ENCODE measurements at regions not wholly inside any gene's neighbourhood (a gene's known extent, or its start where the extent isn't known, plus 50 kb on each side); places are given as distances from the start of the nearest gene placed in this dataset.

DNA sequence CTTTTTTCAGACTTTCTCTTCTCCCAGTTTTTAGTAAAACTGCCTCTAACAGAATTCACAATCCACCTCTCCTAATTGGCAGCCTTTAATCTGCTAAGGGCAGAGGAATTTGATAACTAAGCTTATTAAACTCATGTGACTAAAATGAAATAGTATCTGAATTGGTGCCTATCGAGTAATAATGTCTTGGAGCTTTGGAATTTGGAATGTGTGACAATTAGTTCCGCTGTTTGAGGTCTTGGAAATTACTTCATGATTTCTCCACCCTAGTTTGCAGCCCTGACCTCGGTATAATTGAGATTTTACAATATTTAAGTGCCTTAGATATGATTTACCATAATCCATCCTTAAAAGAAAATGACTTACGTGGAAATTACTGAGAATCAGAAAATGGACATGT lies 190.4 kb upstream of the NEBL start:
- DNase-seq (ENCODE audit: low read depth) = no peak

DNA sequence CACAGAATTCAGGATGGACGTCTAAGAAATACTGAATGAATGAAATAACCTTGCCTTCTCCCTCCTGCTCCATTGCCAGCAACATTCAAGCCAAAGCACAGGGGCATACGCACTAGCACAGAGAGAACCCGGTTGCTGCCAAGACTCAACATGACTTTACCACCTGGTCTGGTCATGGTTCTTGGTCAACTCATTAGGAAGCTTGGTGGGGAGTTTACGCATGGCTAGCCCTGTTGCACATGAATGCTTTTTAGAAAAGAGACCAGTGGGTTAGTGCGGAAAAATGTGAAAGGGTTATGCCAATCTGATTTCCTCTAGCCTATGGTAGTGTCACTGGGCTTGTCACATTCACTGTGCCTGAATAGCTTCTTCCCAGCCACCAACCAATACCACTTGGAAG lies 187.6 kb upstream of the NEBL start:
- no peak for DNase-seq (ENCODE audit: low read depth)

DNA sequence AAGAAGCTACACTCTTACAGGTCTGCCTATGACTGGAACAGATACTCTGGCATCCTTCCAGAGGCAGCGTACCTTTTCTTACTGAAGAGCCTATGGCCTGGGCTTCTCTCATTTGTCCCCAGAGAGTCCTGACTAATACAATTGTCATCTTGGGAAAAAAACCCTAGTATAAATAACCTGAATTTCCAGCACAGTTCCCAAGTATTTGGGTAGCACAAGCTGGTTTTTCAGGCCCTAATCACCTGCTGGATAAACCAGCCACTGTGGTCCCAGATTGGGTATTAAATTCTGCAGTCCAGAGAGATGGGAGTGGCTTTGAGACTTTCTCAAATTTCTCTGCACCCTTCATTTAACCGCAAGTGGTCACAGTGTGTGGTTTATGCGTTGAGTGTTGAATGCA lies 186.8 kb upstream of the NEBL start:
- DNase-seq (ENCODE audit: low read depth) = no peak

GRCh38 chr10:21082206-21082605 lies 185.1 kb upstream of the NEBL start:
- DNase-seq (ENCODE audit: low read depth) = no peak

- no peak for DNase-seq (ENCODE audit: low read depth)
These were observed 183.2 kb upstream of the NEBL start for GRCh38 chr10:21080261-21080660.

- no peak for DNase-seq (ENCODE audit: low read depth)
These were observed 182.2 kb upstream of the NEBL start for GRCh38 chr10:21079330-21079658.

- DNase-seq (ENCODE audit: low read depth) = peak; percentile 64
These were observed 181.6 kb upstream of the NEBL start for GRCh38 chr10:21078410-21079329.

- DNase-seq (ENCODE audit: low read depth) = no peak
These were observed 180.6 kb upstream of the NEBL start for GRCh38 chr10:21077681-21078080.

GRCh38 chr10:21076381-21076780 lies 179.3 kb upstream of the NEBL start:
- no peak for DNase-seq (ENCODE audit: low read depth)

DNA sequence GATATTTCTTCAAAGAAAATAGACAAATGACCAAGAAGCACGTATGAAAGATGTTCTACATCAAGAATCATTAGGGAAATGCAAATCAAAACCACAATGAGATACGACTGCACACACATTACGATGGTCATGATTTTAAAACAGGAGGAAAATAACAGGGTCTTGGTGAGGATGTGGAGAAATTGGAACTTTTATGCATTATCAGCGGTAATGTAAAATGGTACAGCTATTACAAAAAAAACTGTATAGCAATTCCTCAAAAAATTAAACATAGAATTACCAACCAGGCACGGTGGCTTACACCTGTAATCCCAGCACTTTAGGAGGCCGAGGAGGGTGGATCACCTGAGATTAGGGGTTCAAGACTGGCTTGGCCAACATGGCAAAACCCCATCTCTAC lies 178.8 kb upstream of the NEBL start:
- DNase-seq (ENCODE audit: low read depth) = no peak

DNA sequence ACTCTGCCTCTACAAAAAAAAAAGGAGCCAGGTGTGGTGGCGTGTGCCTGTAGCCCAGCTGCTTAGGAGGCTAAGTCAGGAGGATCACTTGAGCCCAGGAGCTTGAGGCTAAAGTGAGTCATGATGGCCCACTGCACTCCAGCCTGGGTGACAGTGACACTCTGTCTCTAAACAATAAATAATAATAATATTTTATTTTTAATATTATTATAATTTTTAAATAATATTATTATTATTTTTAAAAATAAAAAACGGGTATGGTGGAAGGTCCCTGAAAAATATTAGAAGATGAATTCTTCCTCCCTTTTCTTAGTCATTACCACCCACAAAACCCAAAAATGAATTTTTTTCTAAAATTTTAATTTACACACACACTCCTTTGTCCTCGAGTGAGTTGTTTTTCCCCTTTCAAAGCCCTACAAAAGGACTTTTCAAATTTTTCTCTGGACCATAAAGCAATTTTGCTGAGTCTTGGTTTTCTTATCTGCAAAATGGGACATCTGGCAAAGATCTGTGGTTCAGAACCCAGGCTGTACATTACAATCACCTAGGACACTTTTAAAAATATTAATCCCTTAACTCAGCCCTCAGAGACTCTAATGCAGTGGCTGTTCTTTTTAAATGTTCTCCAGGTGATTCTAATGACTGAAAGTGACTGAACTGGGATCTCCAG lies 174.0 kb upstream of the NEBL start:
- DNase-seq (ENCODE audit: low read depth) = no peak

GRCh38 chr10:21069929-21070700 lies 173.0 kb upstream of the NEBL start:
- DNase-seq (ENCODE audit: low read depth) = no peak

- no peak for DNase-seq (ENCODE audit: low read depth)
These were observed 172.2 kb upstream of the NEBL start for GRCh38 chr10:21069278-21069677.

- no peak for DNase-seq (ENCODE audit: low read depth)
These were observed 171.0 kb upstream of the NEBL start for GRCh38 chr10:21068026-21068656.

GRCh38 chr10:21065621-21066248 lies 168.6 kb upstream of the NEBL start:
- DNase-seq (ENCODE audit: low read depth) = no peak

DNA sequence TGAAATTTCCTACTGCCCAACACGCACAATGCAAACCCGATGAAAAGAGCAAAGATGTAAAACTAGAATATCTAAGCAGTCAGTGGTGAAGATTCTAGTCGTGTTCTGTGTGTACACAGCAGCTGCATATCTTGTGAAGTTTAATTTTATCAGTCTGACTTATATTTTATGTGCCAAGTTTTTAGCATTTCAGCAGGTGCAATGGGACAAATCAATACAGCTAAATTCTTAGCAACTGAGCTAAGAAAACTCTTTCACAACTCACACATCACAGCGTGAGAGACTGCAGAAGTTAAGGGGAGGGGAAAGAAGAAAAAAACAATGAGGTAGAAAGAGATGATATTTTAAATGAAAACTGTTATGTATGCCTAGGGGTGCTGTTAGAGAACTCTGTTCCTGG lies 164.9 kb upstream of the NEBL start:
- no peak for DNase-seq (ENCODE audit: low read depth)

- no peak for DNase-seq (ENCODE audit: low read depth)
These were observed 164.1 kb upstream of the NEBL start for GRCh38 chr10:21061184-21061583.

DNA sequence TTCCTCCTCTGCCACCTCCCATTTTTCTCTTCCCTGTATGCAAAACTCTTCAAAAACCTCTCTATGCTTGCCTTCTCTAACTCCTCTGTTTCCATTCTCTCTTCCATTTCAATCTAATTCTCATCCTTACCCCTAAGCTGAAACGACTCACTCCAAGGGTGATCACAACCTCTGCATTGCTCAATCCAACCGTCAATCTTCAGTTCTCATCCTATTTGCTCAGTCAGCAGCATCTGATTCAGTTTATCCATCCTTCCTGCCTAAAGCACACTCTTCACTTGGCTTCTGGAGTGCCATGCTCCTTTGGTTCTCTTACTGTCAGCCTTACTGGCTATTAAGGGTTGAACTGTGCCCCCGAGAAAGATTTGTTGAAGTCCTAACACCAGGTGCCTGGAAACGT lies 163.5 kb upstream of the NEBL start:
- no peak for DNase-seq (ENCODE audit: low read depth)

- DNase-seq (ENCODE audit: low read depth) = no peak
These were observed 160.9 kb upstream of the NEBL start for GRCh38 chr10:21057989-21058388.

DNA sequence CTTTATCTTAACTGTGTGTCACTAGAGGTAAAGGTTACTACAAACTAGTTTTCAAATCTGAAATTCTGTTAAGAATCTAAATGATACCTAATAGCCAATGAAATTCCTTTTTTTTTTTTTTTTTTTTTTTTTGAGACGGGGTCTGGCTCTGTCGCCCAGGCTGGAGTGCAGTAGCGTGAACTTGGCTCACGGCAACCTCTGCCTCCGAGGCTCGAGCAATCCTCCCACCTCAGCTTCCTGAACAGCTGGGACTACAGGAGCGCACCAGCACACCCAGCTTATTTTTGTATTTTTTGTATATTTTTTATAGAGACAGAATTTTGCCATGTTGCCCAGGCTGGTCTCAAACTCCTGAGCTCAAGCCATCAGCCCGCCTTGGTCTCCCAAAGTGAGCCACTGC lies 160.3 kb upstream of the NEBL start:
- no peak for DNase-seq (ENCODE audit: low read depth)

GRCh38 chr10:21056461-21056860 lies 159.3 kb upstream of the NEBL start:
- DNase-seq (ENCODE audit: low read depth) = no peak

Data from ELR (cell line).